ENCODE measurements at regions not wholly inside any gene's neighbourhood (a gene's known extent, or its start where the extent isn't known, plus 50 kb on each side); places are given as distances from the start of the nearest gene placed in this dataset.

DNA sequence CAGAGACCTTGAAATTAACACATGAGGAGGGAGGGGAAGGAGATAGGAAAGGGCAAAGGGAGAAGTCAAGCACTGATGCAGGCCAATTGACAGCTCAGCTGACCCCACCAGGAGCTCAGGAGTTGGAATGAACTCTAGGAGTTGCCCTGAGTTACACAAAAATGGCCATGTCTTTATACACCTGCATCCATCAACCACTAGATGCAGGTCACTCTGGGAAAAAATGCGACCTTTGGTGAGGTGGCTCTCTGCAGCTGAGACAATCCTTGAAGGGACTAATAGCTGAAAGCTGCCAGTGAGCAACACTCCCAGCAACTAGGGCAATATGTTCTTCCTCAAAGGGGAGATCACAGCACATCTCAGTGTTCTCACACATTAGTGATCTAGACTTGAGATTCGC, 222.8 kb downstream of the RBM26 start:
- H3K4me3 ChIP-seq (ENCODE audit: extremely low read depth in 1 of 4, insufficient read depth in 2 of 4, low read depth in 3 of 4, low read length in 4 of 4): no peak overlapping the region
- no peak overlapping the region for H4K8ac ChIP-seq (ENCODE audit: extremely low read depth, insufficient read depth, low read length)
- H3K27me3 ChIP-seq (replicated peaks in 1 of 4; ENCODE audit: control insufficient read depth in 3 of 4, extremely low read depth in 1 of 4, insufficient read depth in 3 of 4, low read length in 3 of 4): no peaks in the 10 kb centered on the region
- H3K79me1 ChIP-seq (ENCODE audit: low read depth, low read length): no peaks in the 10 kb centered on the region
- H2AK5ac ChIP-seq (ENCODE audit: low read depth, low read length): no peak overlapping the region
- no peak overlapping the region for H3K9ac ChIP-seq (replicated peaks in 1 of 4; ENCODE audit: extremely low read depth in 1 of 4, low read depth in 3 of 4, low read length in 3 of 4)
- H3K27ac ChIP-seq (ENCODE audit: low read depth, low read length): no peak overlapping the region
- CTCF ChIA-PET (ENCODE audit: partially characterized antibody): interaction anchor here (0.7 kb wide), 1 partner anchor 13 kb away, joined by 3 read pairs; no protein-coding TSS in a partner anchor
- H3K9me3 ChIP-seq (ENCODE audit: insufficient read depth in 2 of 2, low read depth in 1 of 2, low read length in 1 of 2): no peaks in the 10 kb centered on the region
- no peaks in the 10 kb centered on the region for H3K23me2 ChIP-seq (ENCODE audit: low read depth, low read length)
- no peak overlapping the region for H2BK120ac ChIP-seq (replicated peaks; ENCODE audit: low read depth, low read length)
- no peak overlapping the region for H3K14ac ChIP-seq (ENCODE audit: insufficient read length)
- H3K4me1 ChIP-seq (replicated peaks in 1 of 4; ENCODE audit: control insufficient read depth in 3 of 4, insufficient read depth in 4 of 4, low read length in 3 of 4): no peaks in the 10 kb centered on the region; a peak in 2 of 7 replicates
- H2BK20ac ChIP-seq (ENCODE audit: low read length): no peak overlapping the region
- no peaks in the 10 kb centered on the region for H3K36me3 ChIP-seq (ENCODE audit: control insufficient read depth in 2 of 4, insufficient read depth in 4 of 4, low read length in 3 of 4)
- H2BK15ac ChIP-seq (ENCODE audit: low read length): no peak overlapping the region
- H2BK5ac ChIP-seq (ENCODE audit: low read depth, low read length): no peak overlapping the region
- no peak overlapping the region for H3K4me2 ChIP-seq (ENCODE audit: insufficient read depth in 1 of 2, low read depth in 2 of 2, low read length in 2 of 2)
- no peak overlapping the region for H3K4ac ChIP-seq (replicated peaks; ENCODE audit: insufficient read length, low read depth, low read length)
- no peak for DNase-seq (ENCODE audit: low read depth in 1 of 2, low spot score in 2 of 2)
- no peak overlapping the region for H3K18ac ChIP-seq (ENCODE audit: extremely low read depth, low read length)
- no peak overlapping the region for H2BK12ac ChIP-seq (ENCODE audit: low read depth, low read length)
- 92% methylated on average over 2 of the region's 2 CpGs; no CpG with 5 or more reads in 1 of the 2 experiments for WGBS, 2 experiments (ENCODE audit: extremely low coverage in 1 of 2, insufficient coverage in 1 of 2, insufficient read length in 1 of 2, insufficient replicate concordance in 2 of 2, low coverage in 1 of 2, low lambda C conversion rate in 2 of 2, missing lambda C conversion rate in 1 of 2)
- H4K5ac ChIP-seq (ENCODE audit: insufficient read length, low read depth, low read length): no peak overlapping the region
- H4K20me1 ChIP-seq (replicated peaks in 1 of 2; ENCODE audit: control insufficient read depth in 1 of 2, insufficient read depth in 2 of 2, low read length in 2 of 2): no peaks in the 10 kb centered on the region
- H2AFZ ChIP-seq (ENCODE audit: low read length): no peak overlapping the region; the same call in 1 of the 2 replicates
- H3K23ac ChIP-seq (ENCODE audit: insufficient read length): no peak overlapping the region
- no peaks in the 10 kb centered on the region for H3K79me2 ChIP-seq (ENCODE audit: control insufficient read depth in 1 of 2, insufficient read depth in 2 of 2, low read length in 2 of 2)
- no peak for FAIRE-seq
- POLR2A ChIA-PET (ENCODE audit: partially characterized antibody): no interaction called here
- no peak overlapping the region for H4K91ac ChIP-seq (replicated peaks; ENCODE audit: insufficient read length, low read length)
- no peak overlapping the region for H3K56ac ChIP-seq (replicated peaks; ENCODE audit: insufficient read length, low read depth, low read length)
- no peak for TF ChIP-seq ZNF274 (IDR thresholded peaks at IDR 0.05; ENCODE audit: borderline replicate concordance, extremely low read depth, low read length)
- no peak for TF ChIP-seq SUZ12 (IDR thresholded peaks at IDR 0.05; ENCODE audit: low read length)
- TF ChIP-seq BACH1 (IDR thresholded peaks at IDR 0.05; ENCODE audit: low read length): no peak
- TF ChIP-seq BCL11A (IDR thresholded peaks at IDR 0.05; ENCODE audit: low read depth in 2 of 2, low read length in 2 of 2): no peak
- TF ChIP-seq, protein P1, sequence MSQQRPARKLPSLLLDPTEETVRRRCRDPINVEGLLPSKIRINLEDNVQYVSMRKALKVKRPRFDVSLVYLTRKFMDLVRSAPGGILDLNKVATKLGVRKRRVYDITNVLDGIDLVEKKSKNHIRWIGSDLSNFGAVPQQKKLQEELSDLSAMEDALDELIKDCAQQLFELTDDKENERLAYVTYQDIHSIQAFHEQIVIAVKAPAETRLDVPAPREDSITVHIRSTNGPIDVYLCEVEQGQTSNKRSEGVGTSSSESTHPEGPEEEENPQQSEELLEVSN (IDR thresholded peaks at IDR 0.05): no peak
- no peak for TF ChIP-seq USF2 (IDR thresholded peaks at IDR 0.05; ENCODE audit: low read length)
- TF ChIP-seq YY1 (IDR thresholded peaks at IDR 0.05; ENCODE audit: low read depth, low read length): no peak
- no peak for TF ChIP-seq GTF2F1 (IDR thresholded peaks at IDR 0.05; ENCODE audit: borderline replicate concordance, low read depth, low read length)
- no peak for TF ChIP-seq POU5F1 (IDR thresholded peaks at IDR 0.05; ENCODE audit: low read depth, low read length)
- no peak for TF ChIP-seq KDM1A (IDR thresholded peaks at IDR 0.05; ENCODE audit: borderline replicate concordance, low read length)
- no peak for TF ChIP-seq MAX (IDR thresholded peaks at IDR 0.05)
- TF ChIP-seq PHF8 (conservative IDR thresholded peaks at IDR 0.05; ENCODE audit: low read depth, low read length): no peak
- TF ChIP-seq SRF (IDR thresholded peaks at IDR 0.05; ENCODE audit: low read depth, low read length): no peak

All from H1 (cell line).